HG03354 (cell line): ENCODE measurements at regions not wholly inside any gene's neighbourhood (a gene's known extent, or its start where the extent isn't known, plus 50 kb on each side); places are given as distances from the start of the nearest gene placed in this dataset.

ENCODE experiments used
- ATAC-seq: cut with Tn5 transposase; IDR thresholded peaks from one replicate; pipeline ENCODE4 v1.9.1; 2021; ENCODE audit warnings: mild to moderate bottlenecking; ENCODE audit not compliant: unreplicated experiment, poor library complexity, severe bottlenecking

DNA sequence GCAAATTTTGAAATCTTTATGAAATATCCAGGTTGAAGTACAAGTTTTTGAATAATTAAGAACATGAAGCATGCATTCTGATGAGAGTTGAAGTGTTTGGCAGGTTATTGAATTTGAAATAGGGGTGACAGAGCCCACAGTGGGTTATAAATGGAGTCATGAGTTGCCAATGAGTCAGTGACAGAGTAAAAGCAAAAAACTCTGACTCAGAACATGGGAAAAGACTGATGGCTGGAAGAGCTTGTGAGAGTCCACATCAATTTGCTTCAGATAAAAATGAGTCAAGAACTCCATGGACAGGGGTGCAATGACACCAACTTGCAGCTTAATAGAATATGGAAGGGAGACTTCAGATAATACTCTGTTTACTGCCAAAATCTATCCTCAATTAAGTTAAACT is 105.3 kb downstream of the SLC6A15 start:
- no peak for ATAC-seq

DNA sequence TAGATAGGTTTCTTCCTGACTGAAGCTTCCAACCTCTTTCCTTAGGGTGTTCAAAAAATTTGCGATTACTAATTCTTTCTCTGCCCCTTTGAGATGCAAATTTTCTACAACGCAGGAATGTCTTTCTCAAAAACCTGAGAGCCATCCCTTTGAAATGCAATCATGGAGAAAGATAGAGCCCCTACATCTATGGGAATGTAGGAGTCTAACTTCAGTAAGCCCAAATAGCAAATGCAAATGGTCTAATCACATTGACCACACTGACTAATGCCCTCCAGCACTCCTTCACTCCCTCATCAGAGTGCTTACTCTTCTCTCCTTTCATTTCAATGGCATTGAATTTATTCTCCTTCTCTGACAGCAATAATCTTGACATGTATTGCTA is 107.1 kb downstream of the SLC6A15 start:
- ATAC-seq: no peak

DNA sequence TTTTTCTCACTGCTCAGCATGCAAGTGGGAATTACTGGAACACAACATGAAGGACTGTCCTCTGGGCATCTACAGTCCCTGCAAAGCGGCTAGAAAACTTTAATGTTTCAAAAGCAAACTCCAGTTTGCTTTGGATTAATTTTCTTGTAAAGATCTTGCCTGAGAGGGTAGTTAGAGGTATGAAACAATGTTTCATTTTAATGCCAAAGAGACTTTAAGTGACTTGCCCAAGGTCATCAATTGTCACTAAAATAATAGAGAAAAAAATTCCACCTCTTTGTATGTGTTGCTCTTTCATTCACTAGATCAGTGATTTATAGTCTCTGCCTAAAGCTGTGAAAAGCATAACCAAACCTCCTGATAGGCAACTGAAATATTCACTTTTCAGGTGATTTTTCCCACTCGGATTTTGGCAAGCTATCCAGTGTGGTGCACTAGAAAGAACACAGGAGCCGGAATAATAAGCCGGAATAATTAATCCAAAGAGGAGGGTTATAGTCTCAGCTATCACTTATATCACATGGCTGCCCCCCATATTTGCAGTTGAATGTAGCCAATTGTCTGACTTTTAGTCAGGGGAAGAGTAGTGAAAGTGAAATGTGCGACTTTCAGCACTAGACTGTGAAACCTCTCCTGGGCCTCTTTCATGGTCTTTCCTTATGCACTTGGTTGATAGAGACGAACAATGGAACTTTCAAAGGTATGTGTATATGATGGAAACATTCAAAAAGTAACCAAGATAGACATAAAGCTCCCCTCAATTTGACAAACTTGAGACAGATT is 107.7 kb downstream of the SLC6A15 start:
- no peak for ATAC-seq

DNA sequence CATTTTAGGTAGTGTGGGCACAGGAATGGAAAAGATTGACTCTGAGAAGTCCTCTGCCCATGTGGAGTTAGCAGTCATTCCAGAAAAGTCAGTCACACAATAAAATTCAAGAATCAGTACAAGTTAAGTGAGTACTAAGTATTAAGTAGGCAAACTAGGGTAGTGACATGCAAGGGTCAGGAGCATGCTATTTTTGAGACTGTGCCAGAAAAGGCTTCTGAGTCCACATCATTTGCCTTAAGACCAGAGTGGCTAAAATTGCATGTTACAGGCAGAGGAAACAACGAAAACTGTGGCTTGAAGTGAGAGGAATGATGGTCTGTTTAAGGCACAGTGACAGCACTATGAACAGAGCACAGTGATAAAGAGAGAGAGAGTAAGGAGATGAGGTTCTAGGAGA is 108.9 kb downstream of the SLC6A15 start:
- ATAC-seq: no peak

DNA sequence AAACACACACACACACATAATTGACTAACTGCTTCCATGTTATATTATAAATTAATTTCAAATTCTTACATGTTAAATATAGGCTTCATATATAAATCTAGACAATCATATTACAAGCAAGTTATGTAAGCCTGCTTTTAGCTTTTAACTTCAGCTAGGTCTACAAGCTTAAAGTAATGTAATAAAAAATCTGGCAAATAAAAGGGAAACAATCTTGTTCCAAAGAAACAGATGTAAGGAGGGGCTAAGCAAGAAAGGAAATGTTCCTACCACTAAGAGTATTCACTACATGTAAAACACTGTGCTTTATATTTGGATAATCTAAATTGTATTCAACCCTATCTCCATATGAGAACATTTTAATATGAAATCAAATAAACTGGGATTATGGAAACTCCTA is 110.4 kb downstream of the SLC6A15 start:
- no peak for ATAC-seq

DNA sequence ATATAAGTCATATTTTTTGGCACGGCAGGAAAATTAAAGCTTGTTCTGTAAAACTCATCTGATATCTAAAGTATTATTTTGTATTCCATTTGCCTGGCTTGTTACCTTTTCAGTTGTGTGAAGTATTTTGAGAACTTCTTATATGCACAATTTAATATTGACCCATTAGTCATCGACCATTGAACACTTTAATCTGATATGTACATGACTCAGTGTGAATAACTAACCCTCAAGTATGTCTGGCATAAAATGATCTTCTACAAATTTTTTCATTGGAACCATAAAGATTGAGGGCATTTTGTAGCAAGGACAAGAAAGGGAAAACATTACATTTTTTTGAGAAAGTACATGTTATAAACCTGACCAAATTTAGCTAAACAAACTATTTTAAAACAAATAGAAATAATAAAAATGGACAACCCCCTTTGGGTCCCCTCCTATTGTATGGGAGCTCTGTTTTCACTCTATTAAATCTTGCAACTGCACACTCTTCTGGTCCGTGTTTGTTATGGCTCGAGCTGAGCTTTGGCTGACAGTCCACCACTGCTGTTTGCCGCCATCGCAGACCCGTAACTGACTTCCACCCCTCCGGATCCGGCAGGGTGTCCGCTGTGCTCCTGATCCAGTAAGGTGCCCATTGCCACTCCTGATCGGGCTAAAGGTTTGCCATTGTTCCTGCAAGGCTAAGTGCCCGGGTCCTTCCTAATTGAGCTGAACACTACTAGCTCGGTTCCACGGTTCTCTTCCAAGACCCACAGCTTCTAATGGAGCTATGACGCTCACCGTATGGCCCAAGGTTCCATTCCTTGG is 118.8 kb downstream of the SLC6A15 start:
- no peak for ATAC-seq

DNA sequence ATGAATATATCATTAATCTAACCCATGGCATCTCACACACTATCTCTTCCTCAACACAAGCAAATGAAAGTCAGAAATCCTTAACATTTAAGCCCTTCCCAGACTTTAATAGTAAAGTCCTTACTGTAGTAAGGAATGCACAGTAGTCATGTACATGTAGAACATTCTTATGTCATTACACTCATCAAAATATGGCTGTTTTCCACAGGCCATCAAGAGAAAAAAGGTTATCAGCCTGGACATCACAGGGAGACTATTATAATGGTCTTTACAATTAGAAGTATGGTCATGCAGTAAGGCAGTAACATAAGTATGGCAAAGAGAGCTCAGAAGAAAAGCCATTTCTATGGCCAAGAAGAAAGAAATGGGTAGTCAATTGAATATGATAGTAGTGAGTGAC is 121.2 kb downstream of the SLC6A15 start:
- no peak for ATAC-seq

DNA sequence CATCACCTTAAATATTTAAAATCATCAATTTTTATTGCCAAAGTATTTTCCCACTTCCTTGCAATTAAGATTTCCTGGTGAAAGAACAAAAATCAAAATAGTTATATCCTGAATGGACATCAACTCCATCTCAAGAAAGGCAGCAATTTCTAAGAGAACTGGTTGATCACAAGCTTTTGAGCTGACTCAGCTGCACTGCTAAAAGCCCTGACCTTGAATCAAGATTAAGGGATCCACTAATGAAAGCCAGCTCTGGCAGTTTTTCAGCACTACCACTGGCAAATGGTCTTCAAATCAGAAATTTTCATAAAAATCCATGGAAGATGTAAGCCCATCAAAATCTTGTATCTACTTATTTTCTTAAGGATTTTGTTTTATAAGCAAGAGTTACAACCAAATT is 123.4 kb downstream of the SLC6A15 start:
- ATAC-seq: no peak

DNA sequence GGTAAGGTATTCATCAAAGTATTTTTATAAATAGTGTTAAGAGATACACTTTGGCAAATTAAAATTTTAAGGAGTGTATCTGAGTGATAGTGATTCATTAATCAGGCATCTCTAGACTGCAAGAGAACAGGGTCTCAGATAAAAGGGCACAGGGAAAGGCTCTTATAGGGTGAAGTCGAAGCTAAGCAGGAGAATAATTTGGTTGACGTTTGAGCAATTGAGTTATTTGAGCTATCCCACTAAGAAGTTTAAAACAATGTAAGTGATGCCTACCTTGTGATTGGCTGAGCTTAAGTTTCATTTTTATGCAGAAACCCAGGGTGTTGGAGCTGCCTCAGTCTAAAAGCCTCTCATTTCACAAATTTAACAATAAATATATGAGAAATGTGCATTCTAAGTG is 125.3 kb downstream of the SLC6A15 start:
- no peak for ATAC-seq

DNA sequence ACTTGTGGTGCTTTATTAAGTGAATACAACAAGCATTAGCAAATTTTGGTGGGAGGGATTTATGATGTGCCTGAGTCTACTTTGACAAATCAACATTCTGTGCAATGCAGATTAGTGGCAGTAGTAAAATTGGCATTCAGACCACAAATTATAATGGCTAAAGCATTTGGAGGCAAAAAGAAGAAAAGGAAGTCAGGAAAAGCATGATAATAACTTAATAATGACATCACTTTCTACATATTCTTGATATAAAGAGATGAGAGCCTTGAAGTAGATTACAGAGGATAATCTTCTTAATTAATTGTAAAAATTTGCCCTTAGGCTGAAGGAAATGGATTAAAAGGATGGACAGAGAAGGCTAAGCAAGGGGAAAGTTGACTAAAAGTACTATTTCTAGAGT is 126.0 kb downstream of the SLC6A15 start:
- no peak for ATAC-seq

DNA sequence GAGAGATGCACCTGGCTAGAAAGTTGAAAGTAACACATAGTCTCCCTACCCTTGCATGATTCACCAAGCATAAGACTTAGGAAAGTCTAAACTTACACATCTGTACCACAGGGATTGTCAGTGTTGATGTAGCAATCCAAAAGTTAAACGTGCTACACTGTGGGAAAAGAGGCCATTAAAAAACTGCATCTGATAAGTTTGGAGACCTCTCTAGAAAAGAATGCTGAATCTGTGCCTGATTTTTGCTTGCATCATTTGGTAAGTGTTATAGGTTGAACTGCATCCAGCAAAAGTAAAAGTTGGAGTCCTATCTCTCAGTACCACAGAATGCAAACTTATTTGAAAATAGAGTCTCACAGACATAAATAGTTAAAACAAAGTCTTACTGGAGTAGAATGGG is 126.6 kb downstream of the SLC6A15 start:
- ATAC-seq: no peak

DNA sequence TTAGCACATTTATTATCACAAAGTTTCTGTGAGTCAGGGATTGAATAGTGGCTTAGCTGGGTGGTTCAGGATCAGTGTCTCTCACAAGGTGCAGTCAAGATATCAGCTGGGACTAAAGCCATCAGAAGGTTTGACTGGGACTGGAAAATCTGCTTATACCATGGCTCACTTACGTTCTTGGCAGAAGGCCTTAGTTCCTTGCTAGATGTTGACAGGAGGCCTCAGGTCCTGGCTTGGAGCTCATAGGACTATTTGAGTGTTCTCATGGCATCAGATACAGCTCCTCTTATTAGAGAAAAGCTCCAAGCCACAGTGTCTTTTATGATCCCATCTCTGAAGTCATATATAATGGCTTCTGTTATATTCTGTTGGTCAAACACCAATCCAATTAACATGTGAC is 127.3 kb downstream of the SLC6A15 start:
- no peak for ATAC-seq

DNA sequence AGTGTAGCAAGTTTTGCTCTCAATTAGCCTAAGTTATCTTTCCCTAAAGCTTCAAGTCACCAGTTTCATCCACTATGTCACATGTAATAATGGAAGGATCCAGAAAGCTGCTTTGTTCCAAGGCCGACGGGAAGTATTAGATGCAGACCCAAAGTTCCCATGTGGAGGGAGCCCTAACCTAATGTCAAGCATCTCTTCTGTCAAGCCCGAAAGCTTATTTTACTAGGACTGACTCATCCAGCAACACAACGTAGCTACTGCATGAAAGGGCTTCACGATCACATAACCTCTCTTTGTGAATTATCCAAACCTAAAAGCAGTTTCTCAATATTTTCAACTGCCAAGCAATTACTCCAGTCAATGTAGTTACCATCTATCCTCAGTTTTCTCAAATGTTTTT is 133.4 kb downstream of the SLC6A15 start:
- ATAC-seq: no peak

DNA sequence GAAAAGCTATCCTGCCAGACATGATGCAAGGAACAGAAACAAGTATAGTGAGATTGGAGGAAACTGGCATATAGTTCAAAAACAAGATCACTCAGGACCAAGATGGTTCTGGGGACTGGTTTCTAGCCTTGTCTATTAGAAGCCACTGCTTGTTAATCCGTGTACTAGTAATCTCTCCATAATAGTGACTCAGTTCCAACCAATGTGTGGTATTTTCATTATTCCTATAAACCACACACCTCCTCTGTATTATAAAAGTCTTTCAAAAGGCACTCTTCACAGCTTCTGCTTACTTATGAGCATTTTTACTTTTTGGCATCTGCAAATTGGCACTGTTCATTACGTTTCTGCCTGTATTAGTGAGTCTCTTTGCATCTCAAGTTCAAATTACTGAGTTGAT is 140.3 kb downstream of the SLC6A15 start:
- no peak for ATAC-seq

DNA sequence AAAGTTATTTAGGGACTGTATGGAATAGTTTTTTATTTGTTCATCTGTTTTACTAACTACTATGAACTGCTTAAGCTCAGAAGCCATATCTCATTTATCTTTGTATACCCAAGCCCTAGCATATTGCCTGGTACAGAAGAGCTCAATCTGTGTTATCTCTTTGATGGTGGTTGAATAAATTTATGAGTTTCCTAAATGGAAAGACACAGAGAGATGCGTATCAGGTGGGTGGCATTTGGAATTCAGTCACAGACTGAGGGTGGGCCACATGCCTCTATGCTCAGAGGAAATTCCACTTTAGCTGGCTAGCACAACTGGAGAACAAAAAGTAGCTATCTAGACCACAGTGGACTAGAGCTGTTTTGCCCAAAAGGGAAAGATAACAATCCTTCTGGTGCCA is 145.5 kb downstream of the SLC6A15 start:
- no peak for ATAC-seq

DNA sequence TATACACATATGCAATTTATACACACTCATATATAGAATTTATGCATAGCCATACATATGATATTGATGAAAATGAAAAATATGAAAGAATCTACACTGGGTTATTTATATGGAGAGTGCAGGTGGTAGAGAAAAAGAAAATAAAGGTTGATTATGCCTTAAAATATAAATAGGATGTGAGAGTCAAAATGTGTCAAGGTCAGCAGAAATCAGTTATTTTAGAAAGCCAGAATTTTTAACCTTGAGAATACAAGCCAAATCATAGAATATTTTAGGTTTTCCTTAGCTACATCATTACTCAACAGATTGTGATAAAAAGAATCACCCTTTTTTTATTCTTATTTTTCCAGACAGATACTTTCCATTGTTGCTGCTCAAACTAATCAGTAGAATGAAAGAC is 146.2 kb downstream of the SLC6A15 start:
- ATAC-seq: no peak

DNA sequence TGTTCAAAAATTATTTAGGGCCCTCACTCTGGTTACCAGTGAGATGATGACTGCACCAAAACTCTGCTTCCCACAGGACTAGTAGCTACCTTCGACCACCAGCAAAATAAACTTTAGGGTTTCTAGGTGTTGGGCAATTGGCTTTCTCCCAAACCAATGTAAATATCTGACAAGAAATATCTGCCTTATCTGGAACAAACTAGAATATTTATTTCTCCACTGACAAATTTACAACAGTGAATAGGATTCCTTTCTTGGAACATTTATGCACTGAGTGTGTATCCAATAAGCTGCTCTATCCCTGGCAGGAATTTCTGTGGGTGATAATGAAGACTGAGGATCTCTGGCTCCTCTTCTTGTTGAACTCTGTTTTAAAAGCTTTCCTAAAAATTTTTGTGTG is 148.6 kb downstream of the SLC6A15 start:
- no peak for ATAC-seq

DNA sequence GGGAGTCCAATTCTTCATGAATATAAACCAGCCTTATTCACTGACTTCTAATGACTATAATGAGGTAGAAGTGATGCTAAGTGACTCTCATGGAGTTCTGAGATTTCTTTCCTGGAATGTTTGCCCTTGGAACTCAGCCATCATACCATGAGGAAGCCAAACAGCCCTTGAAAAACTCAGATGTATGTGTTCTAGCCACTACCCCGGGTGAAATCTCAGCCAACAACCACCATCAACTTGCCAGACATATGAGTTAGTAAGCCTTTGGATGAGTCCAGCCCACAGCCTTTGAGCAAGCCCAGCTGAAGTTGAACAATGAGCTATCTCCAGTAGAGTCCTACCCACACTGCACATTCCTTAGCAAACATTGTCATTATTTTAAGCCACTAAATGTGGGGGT is 149.5 kb downstream of the SLC6A15 start:
- no peak for ATAC-seq

DNA sequence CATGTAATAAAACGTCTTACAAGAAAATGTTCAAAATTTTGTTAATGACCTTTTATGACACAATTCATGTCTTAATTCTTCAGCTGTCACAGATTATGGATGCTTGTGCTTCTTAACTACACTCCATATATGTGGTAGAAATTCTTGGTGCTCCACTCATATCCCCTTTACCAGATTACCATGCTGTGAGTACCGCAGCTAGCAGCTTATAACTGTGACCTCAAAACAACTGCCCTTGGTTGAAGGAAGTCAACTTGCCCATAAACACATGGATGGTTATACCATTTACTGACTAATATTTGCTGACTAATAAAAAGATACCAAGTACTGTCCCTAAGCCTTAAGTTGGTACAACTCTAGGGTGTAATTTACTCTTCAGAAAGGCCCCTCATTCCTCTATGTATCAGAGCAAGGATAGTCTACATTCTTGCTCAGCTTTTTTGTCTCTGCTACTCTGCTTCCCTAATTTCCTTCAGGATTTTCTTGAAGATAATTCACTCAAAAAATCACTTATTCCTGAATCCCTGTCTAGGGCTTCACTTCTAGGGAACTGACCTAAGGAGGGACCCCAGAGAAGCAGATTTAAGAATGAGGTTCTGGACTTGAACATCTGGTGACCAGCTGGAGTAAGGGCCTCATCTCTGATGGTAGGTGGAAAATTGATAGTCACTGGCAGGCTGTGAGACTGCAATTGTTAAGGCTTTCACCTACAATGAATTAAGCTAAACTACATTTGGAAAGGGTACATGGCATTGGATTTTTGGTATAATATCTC is 152.3 kb downstream of the SLC6A15 start:
- no peak for ATAC-seq

DNA sequence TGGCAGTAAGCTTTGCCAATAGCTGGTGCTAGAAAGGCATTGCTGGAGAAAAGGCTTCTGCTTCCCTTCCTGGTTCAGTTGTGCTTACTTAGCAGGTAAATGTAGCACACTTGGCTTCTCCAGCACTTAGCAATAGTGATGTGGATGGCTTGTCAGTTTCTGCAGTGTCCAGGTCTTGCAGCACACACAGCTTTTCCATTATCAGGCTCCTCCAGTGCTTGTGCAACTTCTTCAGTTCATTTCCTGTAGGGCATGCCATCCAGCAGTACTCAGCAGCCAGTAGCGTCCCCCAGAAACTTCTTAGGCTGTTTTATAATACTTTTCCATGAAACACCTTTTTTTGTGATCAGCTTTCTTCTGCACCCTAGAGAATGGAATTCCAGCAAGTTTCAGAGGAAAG is 154.6 kb downstream of the SLC6A15 start:
- no peak for ATAC-seq

DNA sequence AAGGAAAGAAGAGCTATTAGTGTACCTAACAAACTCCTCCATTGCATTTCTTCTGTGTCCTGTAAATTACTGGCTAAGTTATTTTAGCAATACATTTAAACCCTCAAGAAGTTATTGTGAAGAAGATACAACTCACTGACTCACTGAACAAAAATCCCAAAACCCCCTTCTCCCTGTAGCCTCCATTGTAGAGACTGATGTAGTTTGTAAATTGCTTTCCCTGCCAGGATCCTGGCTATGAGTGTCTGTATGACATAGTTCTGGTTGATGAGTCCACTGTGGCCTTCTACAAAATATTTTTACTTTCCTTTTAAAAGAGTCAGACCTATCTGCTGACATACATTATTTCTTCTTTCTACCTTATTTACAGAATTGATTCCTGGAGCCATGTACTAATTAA is 155.6 kb downstream of the SLC6A15 start:
- no peak for ATAC-seq
